Kidney epithelial cell (primary cell): ENCODE measurements at regions not wholly inside any gene's neighbourhood (a gene's known extent, or its start where the extent isn't known, plus 50 kb on each side); places are given as distances from the start of the nearest gene placed in this dataset.

Experiments used
- DNase-seq: peaks from one replicate; pipeline ENCODE4 v3.0.0-alpha.2; 2010; ENCODE audit warnings: low read depth
- H3K27me3 ChIP-seq: 2 replicates; pipeline ENCODE4 v1.6.0; 2011; ENCODE audit warnings: low read length; ENCODE audit not compliant: control insufficient read depth, insufficient read depth
- H3K36me3 ChIP-seq: 2 replicates; pipeline ENCODE4 v1.5.1; 2011; ENCODE audit warnings: low read length; ENCODE audit not compliant: control insufficient read depth, insufficient read depth
- H3K4me3 ChIP-seq: 2 replicates; pipeline ENCODE4 v1.5.1; 2011; ENCODE audit warnings: low read depth, mild to moderate bottlenecking, control low read depth, low read length
- TF ChIP-seq, protein P1 (sequence below): IDR thresholded peaks from 2 replicates; pipeline ENCODE4 v1.5.1; 2011; ENCODE audit warnings: mild to moderate bottlenecking, moderate library complexity, low read length, control low read depth, inconsistent platforms; ENCODE audit not compliant: insufficient read depth, poor library complexity, severe bottlenecking

DNA sequence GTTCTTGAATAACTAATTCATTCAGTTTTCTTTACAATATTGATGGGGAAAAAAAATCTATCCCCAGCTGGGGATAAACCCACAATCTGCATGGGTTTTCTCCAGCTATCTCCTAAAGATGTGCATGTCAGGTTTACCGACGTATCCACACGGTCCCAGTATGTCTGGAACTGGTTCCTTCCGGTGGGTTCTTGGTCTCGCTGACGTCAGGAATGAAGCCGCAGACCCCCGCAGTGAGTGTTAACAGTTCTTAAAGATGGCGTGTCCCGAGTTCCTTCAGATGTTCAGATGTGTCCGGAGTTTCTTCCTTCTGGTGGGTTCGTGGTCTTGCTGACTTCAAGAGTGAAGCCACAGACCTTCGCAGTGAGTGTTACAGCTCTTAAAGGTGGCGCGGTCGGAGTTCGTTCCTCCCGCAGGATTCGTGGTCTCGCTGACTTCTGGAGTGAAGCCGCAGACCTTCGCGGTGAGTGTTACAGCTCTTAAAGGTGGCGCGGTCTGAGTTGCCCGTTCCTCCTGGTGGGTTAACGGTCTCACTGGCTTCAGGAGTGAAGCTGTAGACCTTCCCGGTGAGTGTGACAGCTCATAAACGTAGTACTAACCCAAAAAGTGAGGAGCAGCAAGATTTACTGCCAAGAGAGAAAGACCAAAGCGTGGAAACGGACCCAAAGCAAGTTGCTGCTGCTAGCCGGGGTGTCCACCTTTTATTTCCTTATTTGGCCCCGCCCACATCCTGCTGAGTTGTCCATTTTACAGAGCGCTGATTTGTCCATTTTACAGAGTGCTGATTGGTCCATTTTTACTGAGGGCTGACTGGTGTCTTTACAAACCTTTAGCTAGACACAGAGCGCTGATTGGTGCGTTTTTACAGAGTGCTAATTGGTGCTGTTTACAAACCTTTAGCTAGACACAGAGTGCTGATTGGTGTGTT, 195.1 kb upstream of the NR2F2 start:
- no peak for DNase-seq
- Histone ChIP-seq H3K27me3 (no peaks in the 10 kb centered on the region), H3K4me3 (no peak overlapping the region), H3K36me3 (no peaks in the 10 kb centered on the region)
- TF ChIP-seq, protein P1, sequence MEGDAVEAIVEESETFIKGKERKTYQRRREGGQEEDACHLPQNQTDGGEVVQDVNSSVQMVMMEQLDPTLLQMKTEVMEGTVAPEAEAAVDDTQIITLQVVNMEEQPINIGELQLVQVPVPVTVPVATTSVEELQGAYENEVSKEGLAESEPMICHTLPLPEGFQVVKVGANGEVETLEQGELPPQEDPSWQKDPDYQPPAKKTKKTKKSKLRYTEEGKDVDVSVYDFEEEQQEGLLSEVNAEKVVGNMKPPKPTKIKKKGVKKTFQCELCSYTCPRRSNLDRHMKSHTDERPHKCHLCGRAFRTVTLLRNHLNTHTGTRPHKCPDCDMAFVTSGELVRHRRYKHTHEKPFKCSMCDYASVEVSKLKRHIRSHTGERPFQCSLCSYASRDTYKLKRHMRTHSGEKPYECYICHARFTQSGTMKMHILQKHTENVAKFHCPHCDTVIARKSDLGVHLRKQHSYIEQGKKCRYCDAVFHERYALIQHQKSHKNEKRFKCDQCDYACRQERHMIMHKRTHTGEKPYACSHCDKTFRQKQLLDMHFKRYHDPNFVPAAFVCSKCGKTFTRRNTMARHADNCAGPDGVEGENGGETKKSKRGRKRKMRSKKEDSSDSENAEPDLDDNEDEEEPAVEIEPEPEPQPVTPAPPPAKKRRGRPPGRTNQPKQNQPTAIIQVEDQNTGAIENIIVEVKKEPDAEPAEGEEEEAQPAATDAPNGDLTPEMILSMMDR, result no peak

DNA sequence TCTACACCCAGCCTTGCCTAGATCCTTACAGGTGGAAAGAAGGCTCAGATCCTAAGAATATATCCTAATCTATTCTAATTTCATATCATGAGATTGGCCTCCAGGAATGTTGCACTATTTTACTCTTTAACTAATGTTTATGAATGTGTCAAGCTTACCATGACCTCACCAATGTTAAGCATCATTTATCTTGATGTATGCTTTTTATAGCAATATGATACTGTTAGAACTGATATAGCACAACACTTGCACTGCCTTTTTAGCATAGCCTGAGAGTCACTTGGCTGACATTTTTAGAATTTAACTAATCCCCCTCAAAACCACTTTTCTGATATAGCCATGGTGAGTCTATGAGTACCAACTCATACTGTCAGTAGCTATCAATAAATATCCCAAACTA, 191.5 kb upstream of the NR2F2 start:
- no peak for DNase-seq
- H3K27me3 ChIP-seq, result no peaks in the 10 kb centered on the region
- no peak overlapping the region for H3K4me3 ChIP-seq
- TF ChIP-seq, protein P1, result no peak
- no peaks in the 10 kb centered on the region for H3K36me3 ChIP-seq

GRCh38 chr15:96142498-96142897, 188.0 kb upstream of the NR2F2 start:
- TF ChIP-seq, protein P1, result no peak
- Histone ChIP-seq H3K27me3 (no peaks in the 10 kb centered on the region), H3K36me3 (no peaks in the 10 kb centered on the region), H3K4me3 (no peak overlapping the region)
- DNase-seq, result no peak

- Histone ChIP-seq H3K36me3 (no peaks in the 10 kb centered on the region), H3K4me3 (no peak overlapping the region), H3K27me3 (no peaks in the 10 kb centered on the region)
- DNase-seq, result no peak
- TF ChIP-seq, protein P1, result no peak
These were observed 185.8 kb upstream of the NR2F2 start for GRCh38 chr15:96144734-96145133.

GRCh38 chr15:96146726-96147125, 183.8 kb upstream of the NR2F2 start:
- DNase-seq, result no peak
- no peak overlapping the region for H3K4me3 ChIP-seq
- no peaks in the 10 kb centered on the region for H3K27me3 ChIP-seq
- TF ChIP-seq, protein P1, result no peak
- H3K36me3 ChIP-seq, result no peaks in the 10 kb centered on the region

GRCh38 chr15:96147267-96147666, 183.2 kb upstream of the NR2F2 start:
- Histone ChIP-seq H3K27me3 (no peaks in the 10 kb centered on the region), H3K36me3 (no peaks in the 10 kb centered on the region), H3K4me3 (no peak overlapping the region)
- no peak for DNase-seq
- TF ChIP-seq, protein P1, result no peak
